RWPE1 (cell line): ENCODE measurements at regions not wholly inside any gene's neighbourhood (a gene's known extent, or its start where the extent isn't known, plus 50 kb on each side); places are given as distances from the start of the nearest gene placed in this dataset.

Source experiments
- CTCF ChIA-PET: fragments of 350-600 bp; sonication (Branson Sonifier 250); formaldehyde crosslinking; extraction: SDS; loops from one replicate; lab custom pipeline; 2021; lab: Yijun Ruan, JAX
- POLR2A ChIA-PET: fragments of 400-600 bp; formaldehyde crosslinking; extraction: SDS; loops from one replicate; lab custom pipeline; 2020; ENCODE audit warnings: antibody characterized with exemption; ENCODE audit not compliant: low non-redundant PET; lab: Yijun Ruan, JAX
- DNase-seq: peaks from one replicate; pipeline ENCODE4 v3.0.0; 2012; ENCODE audit warnings: low spot score
- H3K27ac ChIP-seq: fragments of 450-650 bp; 2 replicates; pipeline ENCODE4 v1.5.1; 2017
- CTCF ChIP-seq: fragments of 450-650 bp; conservative IDR thresholded peaks from 2 replicates; pipeline ENCODE4 v1.5.1; 2017; ENCODE audit warnings: low read depth, mild to moderate bottlenecking

GRCh38 chr18:53755914-53756609, 468.4 kb downstream of the MBD2 start:
- H3K27ac ChIP-seq, result no peak overlapping the region
- ChIA-PET CTCF (no interaction called here), POLR2A (no interaction called here)
- DNase-seq, result no peak
- no peak for TF ChIP-seq CTCF

- CTCF ChIA-PET, result no interaction called here
- TF ChIP-seq CTCF, result no peak
- no peak overlapping the region for H3K27ac ChIP-seq
- no peak for DNase-seq
- POLR2A ChIA-PET, result no interaction called here
Observed at GRCh38 chr18:53754154-53754553, 470.3 kb downstream of the MBD2 start.

- H3K27ac ChIP-seq, result no peak overlapping the region
- no peak for DNase-seq
- POLR2A ChIA-PET, result no interaction called here
- CTCF ChIA-PET, result no interaction called here
- TF ChIP-seq CTCF, result no peak
Observed at GRCh38 chr18:53753601-53754000, 470.9 kb downstream of the MBD2 start.

- no peak for TF ChIP-seq CTCF
- DNase-seq, result no peak
- no peak overlapping the region for H3K27ac ChIP-seq
- CTCF ChIA-PET, result interaction anchor here (0.7 kb wide), 1 partner anchor 51 kb away, joined by 3 read pairs; no protein-coding TSS in a partner anchor
- POLR2A ChIA-PET, result no interaction called here
Observed at GRCh38 chr18:53752781-53753367, 471.6 kb downstream of the MBD2 start.

GRCh38 chr18:53749766-53750165, 474.7 kb downstream of the MBD2 start:
- CTCF ChIA-PET, result no interaction called here
- no peak for TF ChIP-seq CTCF
- no peak for DNase-seq
- POLR2A ChIA-PET, result no interaction called here
- H3K27ac ChIP-seq, result no peak overlapping the region

GRCh38 chr18:53747663-53748160, 476.8 kb downstream of the MBD2 start:
- ChIA-PET CTCF (no interaction called here), POLR2A (no interaction called here)
- no peak for DNase-seq
- no peak overlapping the region for H3K27ac ChIP-seq
- TF ChIP-seq CTCF, result no peak
